Activated CD8-positive, alpha-beta memory T cell treated with anti-CD3 and anti-CD28 coated beads, Interleukin-2, amount 50 U/mL, for 24 hours (primary cell): ENCODE measurements at regions not wholly inside any gene's neighbourhood (a gene's known extent, or its start where the extent isn't known, plus 50 kb on each side); places are given as distances from the start of the nearest gene placed in this dataset.
"Not testable (repeated sequence)": the region's sequence is repeated elsewhere in the genome, so short reads cannot be mapped to it uniquely, and the experiment has no call there.

ENCODE experiments used
- DNase-seq: peaks from one replicate; pipeline ENCODE4 v3.0.0-alpha.2; 2020; ENCODE audit errors: extremely low read depth

DNA sequence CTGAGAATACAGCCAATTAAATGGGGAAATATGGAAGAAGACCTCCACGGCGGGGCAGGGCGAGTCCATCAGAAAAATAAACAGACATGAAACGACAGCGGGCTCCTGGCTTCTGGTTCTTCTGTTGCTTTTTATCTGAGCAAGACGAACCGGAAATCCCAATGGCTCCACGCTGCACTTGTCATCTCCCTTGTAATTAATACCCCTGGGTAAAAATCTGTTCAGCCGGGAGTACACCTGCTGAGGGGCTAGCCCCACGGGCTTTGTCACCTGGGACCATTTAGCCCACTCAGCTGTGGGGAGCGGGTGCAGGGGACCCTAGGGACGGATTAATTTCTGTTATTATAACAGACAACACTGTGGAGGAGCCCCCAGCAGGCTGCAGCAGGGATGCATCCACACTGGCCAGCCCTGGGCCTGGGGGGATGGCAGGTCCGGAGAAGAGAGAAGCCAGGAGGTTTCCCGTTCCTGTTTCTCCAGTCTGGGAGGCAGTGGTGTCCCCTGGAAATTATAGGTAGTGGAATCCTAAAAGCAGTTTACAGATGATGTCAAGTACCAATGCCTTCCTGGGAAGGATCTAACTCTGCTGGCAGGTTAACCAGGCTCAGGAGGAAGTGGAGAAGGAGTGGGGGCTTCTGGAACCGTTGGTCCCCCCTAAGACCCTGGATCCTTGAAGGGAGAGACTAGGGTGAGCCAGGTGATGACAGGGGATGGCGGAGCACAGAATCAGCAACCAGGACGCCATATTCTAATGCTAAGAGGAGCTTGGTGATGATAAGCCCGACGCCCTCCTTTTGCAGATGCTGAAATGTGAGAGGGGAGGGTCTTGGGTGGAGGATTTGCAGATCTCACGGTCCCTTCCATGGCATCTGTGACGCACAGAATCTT is 566.1 kb downstream of the PTPRU start:
- DNase-seq: no peak

GRCh38 chr1:29801561-29801973 is 565.2 kb downstream of the PTPRU start:
- no peak for DNase-seq

DNA sequence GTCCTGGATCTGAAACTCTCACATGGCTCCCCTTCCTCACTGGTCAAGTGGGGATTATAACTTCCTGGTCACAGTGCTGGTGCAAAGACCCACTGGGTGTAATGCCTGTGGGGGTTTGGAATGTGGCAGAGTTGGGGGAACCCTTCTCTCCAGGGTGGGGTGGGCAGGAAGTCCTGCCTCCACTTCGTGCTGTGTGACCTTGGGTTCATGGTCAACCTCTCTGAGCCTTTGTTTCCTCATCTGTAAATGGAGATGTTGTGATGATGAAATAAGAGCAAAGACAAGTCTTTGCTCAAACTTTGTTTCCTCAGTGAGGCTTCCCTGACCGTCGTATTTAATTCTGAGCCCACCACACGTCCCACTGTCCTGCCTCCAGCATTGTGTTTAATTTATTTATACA is 564.7 kb downstream of the PTPRU start:
- DNase-seq: no peak

DNA sequence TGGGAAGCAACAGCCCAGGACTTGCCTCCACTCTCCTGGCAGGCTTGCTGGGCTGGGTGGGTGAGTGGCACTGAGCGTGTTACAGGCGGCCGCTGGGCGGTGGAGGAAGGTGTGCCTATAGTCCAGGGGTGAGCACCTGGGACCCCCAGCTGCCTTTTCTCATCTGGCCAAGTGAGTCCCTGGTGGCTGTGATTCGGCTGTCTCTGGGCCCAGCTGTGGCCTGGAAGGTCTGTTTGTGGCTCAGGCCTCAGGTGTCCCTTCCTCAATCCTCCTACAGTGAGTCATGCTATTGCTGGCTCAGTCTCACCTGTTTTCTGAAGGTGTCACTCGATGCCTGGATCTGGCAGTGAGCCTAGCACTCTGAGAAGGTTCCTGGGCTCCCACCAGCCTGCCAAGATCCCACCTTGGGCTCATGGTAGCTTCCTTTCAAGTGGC is 564.2 kb downstream of the PTPRU start:
- no peak for DNase-seq

- no peak for DNase-seq
Measured at GRCh38 chr1:29800120-29800519, 563.8 kb downstream of the PTPRU start.

DNA sequence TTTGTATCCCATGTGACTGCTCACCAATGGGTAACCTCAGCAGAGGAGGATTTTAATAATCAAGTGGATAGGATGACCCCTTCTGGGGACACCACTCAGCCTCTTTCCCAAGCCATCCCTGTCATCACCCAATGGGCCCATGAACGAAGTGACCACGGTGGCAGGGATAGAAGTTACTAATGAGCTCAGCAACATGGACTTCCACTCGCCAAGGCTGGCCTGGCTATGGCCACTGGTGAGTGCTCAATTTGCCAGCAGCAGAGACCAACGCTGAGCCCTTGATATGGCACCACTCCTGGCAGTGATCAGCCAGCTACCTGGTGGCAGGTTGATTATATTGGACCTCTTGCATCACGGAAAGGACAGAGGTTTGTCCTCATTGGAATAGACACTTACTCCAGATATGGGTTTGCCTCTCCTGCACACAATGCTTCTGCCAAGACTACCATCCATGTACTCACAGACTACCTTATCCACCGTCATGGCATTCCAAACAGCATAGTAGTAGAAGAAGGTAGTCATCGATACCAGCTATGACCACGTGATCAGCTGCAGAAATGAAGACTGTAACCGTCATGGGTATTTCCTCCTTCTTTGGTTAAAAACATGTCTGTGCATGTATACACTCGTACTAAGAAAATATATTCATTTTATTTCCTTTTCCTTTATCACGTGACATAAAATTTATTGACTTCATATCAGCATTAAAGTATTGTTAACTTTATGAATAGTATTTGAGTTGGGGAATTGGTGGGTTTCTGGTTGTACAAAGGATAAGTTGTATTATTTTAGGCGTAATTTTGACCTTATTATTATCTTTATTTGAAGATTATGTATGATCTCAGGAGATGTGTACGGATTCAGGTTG is 562.6 kb downstream of the PTPRU start:
- DNase-seq: no peak

- DNase-seq: not testable (repeated sequence)
Measured at GRCh38 chr1:29797125-29797524, 560.8 kb downstream of the PTPRU start.

- DNase-seq: not testable (repeated sequence)
Measured at GRCh38 chr1:29795965-29796364, 559.6 kb downstream of the PTPRU start.

GRCh38 chr1:29793653-29794348 is 557.5 kb downstream of the PTPRU start:
- DNase-seq: no peak

DNA sequence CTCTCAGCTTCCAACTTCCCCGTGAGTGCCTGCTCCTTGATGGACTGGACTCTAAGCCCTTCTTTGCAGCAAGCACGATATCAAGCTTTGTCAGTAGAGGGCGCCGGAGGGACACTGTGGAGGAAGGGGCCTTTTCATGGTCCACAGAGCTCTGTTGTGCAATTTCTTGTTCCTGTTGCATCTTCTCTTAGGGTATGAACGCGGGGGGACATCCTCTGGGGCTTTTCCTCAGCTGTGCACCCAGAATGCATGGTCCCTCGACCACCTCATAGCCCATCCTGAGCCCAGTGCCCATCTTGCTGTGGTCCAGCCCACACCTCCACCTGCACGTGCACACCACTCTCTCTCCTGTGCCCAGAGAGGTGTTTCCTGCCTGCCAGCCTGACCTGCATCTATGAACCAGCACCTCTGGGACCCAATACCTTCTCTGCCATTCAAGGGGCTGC is 556.8 kb downstream of the PTPRU start:
- peak; percentile 23 for DNase-seq

GRCh38 chr1:29789910-29790247 is 553.6 kb downstream of the PTPRU start:
- DNase-seq: no peak

DNA sequence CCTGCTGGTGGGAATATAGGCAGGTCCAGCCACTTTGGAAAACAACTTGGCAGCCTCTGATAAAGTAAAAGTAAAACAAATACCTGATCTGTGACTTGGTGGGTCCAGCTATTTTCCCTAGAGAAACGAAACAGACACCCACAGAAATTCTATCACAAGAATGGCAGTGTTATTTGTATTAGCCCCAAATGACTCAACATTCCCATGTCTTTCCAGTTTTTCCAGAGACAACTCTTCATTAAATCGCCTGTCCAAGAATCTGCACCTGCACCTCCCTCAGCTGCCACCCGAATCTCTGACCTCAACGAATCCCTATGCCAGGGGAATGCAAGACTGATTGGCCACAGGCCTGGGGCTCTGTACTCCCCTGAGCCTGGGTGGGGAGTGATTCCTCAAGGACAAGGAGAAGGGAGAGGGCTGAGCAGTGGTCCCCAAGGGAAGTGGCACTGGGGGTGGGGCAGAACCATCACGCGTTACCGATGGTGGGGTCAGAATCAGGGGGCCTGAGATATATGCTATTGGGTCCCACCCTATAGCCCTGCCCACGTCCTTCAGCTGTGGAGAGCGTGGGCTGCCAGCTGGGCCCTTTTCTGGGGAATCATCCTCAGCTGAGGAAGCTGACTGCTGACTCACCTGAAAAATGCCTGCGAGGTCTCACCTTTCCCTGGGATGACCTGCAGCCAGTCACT is 553.0 kb downstream of the PTPRU start:
- DNase-seq: no peak

- no peak for DNase-seq
Measured at GRCh38 chr1:29786791-29787732, 550.7 kb downstream of the PTPRU start.

DNA sequence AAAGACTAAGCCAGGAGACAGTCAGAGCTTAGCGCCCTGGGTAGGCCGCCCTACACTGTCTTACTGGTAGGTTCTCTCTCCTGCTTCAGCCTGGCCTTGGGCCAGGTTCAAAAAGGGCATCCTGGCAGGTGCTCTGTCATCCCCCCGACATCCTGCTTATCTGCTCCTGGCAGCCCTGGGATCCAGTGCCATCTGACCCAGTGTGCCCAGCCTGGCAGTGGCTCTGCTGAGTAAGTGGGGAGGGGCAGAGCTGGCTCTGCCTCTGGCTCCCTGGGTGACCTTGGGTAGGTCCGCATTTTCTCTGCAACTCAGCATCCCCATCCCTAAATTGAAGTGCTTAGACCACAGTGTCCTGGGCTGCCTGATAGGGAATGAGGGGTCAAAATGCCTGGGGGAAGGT is 549.9 kb downstream of the PTPRU start:
- no peak for DNase-seq

DNA sequence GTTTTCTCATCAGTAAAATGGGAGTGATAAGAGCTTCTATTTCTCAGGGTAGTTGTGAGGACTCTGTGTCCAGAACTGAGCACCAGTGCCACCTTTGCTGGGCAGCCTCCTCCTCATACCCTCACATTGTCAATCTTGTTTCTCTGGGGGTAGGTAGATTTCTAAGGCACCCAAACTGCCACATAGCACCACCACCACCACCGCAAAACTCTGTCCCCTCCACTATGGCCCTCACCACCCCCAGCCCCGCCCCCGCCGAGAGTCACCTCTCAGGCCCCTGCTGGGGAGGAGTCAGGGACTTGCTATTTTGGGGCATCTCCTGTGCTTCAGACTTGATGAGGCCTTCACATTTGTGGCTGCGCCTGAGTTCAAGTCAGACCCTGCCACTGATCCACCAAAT is 549.2 kb downstream of the PTPRU start:
- DNase-seq: no peak

DNA sequence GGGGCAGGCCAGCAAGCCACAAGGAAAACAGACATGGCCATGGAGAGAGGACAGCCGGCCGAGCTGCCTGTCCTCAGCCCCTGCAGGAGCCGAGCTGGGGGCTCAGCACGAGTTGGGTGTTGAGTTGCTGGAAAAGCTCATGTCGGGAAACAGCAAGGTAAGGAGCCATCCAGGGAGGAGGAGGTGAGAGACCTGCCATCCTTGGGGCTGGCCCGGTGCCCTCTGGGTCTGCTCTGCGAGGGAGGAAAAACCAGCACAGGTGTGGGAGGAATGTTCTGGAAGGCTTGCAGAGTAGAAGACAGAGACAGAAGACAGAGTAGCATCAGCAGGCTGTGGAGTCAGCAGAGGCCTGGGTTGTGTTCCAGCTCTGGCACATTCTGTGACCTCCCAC is 548.8 kb downstream of the PTPRU start:
- DNase-seq: no peak

DNA sequence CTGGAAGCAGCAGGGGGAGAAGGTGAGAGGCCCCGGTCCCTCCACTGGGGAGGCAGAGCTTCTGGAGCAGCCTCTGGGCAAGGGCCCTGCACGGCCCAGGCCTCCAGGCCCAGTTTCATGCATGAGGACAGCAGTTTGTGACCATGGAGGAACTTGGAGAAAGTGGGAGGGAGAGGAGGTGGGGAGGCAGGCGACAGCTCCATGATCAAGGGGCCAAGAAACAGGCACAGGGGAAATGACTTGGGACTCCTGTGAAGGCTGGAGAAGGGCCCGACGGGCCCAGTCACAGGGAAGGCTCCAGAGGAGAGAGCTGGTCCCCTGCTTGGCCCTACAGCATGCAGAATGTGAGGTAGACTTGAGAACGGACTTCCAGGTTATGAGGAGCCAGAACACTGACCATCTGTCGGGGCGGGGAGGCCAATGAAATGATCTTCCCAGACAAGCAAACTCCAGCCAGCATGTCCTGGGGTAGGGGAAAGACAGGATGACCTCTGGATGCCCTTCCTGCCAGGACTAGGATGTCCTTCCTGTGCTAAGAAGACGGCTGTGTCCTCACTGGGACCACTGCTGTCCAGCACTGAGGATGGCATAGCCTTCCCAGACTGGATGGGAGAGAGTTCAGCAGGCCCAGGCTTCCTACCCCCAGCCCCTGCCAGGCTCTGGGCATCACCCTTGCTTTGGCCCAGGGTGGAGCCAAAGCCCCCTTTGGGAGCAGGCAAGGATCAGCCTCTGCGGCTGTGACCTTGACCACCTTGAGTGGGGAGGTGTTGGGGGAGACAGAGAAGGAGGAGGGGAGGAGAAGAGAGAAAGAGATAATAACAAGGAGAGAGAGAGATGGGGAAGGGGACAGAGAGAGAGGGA is 548.2 kb downstream of the PTPRU start:
- DNase-seq: no peak

DNA sequence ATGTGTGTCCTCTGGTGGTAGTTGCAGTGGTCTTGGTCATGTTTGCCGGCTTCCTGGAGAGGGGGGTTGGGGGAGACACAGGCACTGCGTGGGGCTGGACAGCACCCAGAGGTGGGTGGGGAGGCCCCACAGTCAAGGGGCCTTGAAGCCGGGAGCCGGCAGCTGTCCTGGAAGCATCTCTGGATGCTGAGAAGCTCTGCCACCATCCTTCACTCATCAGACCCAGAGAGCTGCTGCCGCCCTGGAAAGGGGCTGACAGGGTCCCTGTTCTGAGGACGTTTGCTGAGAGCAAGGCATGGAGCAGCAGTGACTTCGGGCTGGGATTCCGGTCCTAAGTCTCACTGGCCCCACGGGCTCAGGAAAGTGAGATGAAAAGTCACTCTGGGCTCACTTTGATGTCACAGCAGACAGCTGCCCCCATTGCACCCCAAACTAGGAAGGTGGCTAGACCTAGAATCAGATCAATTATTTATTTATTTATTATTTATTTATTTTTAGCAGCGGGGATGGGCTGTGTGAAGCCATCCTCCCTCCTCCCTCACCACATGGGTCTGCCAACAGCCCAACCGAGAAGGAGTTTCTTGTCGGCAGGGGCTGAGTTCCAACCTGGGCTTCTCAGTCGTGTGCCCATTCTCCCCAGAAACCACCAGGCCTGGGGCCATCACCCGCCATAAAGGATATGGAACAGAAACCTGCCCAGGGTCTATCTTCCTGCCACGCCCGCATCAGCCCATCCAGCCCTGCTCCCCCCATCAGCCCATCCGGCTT is 547.4 kb downstream of the PTPRU start:
- no peak for DNase-seq
